ENCODE measurements at regions not wholly inside any gene's neighbourhood (a gene's known extent, or its start where the extent isn't known, plus 50 kb on each side); places are given as distances from the start of the nearest gene placed in this dataset.

GRCh38 chr6:54041239-54041638, 70.0 kb upstream of the MLIP start:
- TF ChIP-seq CTCF (IDR thresholded peaks at IDR 0.05; ENCODE audit: low read depth, low read length, poor library complexity, severe bottlenecking): no peak
- TF ChIP-seq EZH2phosphoT487 (IDR thresholded peaks at IDR 0.05; ENCODE audit: borderline replicate concordance, low read length): no peak

Data from DOHH2 (cell line).